HL-60 (cell line): ENCODE measurements at regions not wholly inside any gene's neighbourhood (a gene's known extent, or its start where the extent isn't known, plus 50 kb on each side); places are given as distances from the start of the nearest gene placed in this dataset.

ENCODE experiments used
- DNase-seq, 2 experiments: peaks; one replicate each; pipeline ENCODE4 v3.0.0-alpha.2; 2010 to 2020; ENCODE audit warnings: low read depth in 1 of 2, low spot score in 1 of 2
- H3K27ac ChIP-seq: fragments of 250-450 bp; sonication (Bioruptor Pico); replicated peaks from 2 replicates; pipeline ENCODE4 v1.5.1; 2020; ENCODE audit warnings: mild to moderate bottlenecking, moderate library complexity
- H3K27me3 ChIP-seq: fragments of 250-450 bp; sonication (Bioruptor Pico); 2 replicates; pipeline ENCODE4 v1.5.1; 2021; ENCODE audit warnings: mild to moderate bottlenecking, moderate library complexity; ENCODE audit not compliant: insufficient read depth, poor library complexity, severe bottlenecking
- H3K4me3 ChIP-seq: replicated peaks from 2 replicates; pipeline ENCODE4 v1.5.1; 2011; ENCODE audit warnings: mild to moderate bottlenecking, control low read depth, low read length; ENCODE audit not compliant: insufficient read depth
- CTCF ChIP-seq: IDR thresholded peaks from one replicate; pipeline ENCODE4 v1.5.1; 2011; ENCODE audit warnings: low read length, control low read depth, inconsistent platforms; ENCODE audit not compliant: insufficient read depth
- POLR2AphosphoS5 ChIP-seq: IDR thresholded peaks from 2 replicates; pipeline ENCODE4 v1.6.1; 2012; ENCODE audit warnings: low read depth

GRCh38 chr1:29379443-29380073 lies 143.2 kb downstream of the PTPRU start:
- Histone ChIP-seq H3K27me3 (no peaks in the 10 kb centered on the region), H3K4me3 (no peak overlapping the region), H3K27ac (no peak overlapping the region)
- peak; percentile 1 to 23 for DNase-seq
- TF ChIP-seq CTCF (peak; percentile 46), POLR2AphosphoS5 (no peak)
